H1 (cell line): ENCODE measurements at regions not wholly inside any gene's neighbourhood (a gene's known extent, or its start where the extent isn't known, plus 50 kb on each side); places are given as distances from the start of the nearest gene placed in this dataset.

Experiments
- BRCA1 ChIP-seq: IDR thresholded peaks from 2 replicates; pipeline ENCODE4 v1.6.1; 2012; ENCODE audit warnings: low read depth, low read length, improper control_type of control experiment
- JUN ChIP-seq: IDR thresholded peaks from 2 replicates; pipeline ENCODE4 v1.6.1; 2011; ENCODE audit warnings: low read depth, mild to moderate bottlenecking, improper control_type of control experiment, low read length
- SP1 ChIP-seq: IDR thresholded peaks from 2 replicates; pipeline ENCODE4 v1.6.1; 2011; ENCODE audit warnings: low read depth, low read length
- SRF ChIP-seq: IDR thresholded peaks from 2 replicates; pipeline ENCODE4 v1.6.1; 2011; ENCODE audit warnings: mild to moderate bottlenecking, low read depth, low read length, moderate library complexity
- TF ChIP-seq, protein P1 (sequence below): fragments of 300-600 bp; sonication (generic); IDR thresholded peaks from 2 replicates; pipeline ENCODE4 v1.7.1; 2012; ENCODE audit warnings: low read length, moderate library complexity, mild to moderate bottlenecking, inconsistent platforms; ENCODE audit not compliant: insufficient replicate concordance

DNA sequence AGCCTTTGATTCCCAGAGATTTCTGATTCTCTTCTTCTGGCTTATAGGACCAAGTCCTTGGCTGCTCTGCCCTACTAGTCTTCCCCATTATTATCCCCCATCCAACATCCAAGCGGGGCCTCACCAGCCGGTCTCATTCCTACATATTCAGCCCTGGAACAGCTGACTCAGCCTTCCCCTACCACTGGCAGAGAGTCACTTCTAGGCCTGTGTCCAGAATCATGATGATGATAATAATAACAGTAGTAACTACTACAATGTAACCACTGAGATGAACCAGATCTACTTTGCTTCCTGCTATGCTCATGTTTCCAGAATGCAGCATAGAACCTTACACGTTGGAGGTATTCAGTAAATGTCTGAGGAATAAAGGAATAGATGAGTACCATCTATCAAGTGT lies 295.2 kb downstream of the SRBD1 start (continued):
- TF ChIP-seq, protein P1, sequence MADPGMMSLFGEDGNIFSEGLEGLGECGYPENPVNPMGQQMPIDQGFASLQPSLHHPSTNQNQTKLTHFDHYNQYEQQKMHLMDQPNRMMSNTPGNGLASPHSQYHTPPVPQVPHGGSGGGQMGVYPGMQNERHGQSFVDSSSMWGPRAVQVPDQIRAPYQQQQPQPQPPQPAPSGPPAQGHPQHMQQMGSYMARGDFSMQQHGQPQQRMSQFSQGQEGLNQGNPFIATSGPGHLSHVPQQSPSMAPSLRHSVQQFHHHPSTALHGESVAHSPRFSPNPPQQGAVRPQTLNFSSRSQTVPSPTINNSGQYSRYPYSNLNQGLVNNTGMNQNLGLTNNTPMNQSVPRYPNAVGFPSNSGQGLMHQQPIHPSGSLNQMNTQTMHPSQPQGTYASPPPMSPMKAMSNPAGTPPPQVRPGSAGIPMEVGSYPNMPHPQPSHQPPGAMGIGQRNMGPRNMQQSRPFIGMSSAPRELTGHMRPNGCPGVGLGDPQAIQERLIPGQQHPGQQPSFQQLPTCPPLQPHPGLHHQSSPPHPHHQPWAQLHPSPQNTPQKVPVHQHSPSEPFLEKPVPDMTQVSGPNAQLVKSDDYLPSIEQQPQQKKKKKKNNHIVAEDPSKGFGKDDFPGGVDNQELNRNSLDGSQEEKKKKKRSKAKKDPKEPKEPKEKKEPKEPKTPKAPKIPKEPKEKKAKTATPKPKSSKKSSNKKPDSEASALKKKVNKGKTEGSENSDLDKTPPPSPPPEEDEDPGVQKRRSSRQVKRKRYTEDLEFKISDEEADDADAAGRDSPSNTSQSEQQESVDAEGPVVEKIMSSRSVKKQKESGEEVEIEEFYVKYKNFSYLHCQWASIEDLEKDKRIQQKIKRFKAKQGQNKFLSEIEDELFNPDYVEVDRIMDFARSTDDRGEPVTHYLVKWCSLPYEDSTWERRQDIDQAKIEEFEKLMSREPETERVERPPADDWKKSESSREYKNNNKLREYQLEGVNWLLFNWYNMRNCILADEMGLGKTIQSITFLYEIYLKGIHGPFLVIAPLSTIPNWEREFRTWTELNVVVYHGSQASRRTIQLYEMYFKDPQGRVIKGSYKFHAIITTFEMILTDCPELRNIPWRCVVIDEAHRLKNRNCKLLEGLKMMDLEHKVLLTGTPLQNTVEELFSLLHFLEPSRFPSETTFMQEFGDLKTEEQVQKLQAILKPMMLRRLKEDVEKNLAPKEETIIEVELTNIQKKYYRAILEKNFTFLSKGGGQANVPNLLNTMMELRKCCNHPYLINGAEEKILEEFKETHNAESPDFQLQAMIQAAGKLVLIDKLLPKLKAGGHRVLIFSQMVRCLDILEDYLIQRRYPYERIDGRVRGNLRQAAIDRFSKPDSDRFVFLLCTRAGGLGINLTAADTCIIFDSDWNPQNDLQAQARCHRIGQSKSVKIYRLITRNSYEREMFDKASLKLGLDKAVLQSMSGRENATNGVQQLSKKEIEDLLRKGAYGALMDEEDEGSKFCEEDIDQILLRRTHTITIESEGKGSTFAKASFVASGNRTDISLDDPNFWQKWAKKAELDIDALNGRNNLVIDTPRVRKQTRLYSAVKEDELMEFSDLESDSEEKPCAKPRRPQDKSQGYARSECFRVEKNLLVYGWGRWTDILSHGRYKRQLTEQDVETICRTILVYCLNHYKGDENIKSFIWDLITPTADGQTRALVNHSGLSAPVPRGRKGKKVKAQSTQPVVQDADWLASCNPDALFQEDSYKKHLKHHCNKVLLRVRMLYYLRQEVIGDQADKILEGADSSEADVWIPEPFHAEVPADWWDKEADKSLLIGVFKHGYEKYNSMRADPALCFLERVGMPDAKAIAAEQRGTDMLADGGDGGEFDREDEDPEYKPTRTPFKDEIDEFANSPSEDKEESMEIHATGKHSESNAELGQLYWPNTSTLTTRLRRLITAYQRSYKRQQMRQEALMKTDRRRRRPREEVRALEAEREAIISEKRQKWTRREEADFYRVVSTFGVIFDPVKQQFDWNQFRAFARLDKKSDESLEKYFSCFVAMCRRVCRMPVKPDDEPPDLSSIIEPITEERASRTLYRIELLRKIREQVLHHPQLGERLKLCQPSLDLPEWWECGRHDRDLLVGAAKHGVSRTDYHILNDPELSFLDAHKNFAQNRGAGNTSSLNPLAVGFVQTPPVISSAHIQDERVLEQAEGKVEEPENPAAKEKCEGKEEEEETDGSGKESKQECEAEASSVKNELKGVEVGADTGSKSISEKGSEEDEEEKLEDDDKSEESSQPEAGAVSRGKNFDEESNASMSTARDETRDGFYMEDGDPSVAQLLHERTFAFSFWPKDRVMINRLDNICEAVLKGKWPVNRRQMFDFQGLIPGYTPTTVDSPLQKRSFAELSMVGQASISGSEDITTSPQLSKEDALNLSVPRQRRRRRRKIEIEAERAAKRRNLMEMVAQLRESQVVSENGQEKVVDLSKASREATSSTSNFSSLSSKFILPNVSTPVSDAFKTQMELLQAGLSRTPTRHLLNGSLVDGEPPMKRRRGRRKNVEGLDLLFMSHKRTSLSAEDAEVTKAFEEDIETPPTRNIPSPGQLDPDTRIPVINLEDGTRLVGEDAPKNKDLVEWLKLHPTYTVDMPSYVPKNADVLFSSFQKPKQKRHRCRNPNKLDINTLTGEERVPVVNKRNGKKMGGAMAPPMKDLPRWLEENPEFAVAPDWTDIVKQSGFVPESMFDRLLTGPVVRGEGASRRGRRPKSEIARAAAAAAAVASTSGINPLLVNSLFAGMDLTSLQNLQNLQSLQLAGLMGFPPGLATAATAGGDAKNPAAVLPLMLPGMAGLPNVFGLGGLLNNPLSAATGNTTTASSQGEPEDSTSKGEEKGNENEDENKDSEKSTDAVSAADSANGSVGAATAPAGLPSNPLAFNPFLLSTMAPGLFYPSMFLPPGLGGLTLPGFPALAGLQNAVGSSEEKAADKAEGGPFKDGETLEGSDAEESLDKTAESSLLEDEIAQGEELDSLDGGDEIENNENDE = no peak
- TF ChIP-seq SP1 = no peak
- no peak for TF ChIP-seq JUN
- no peak for TF ChIP-seq SRF
- TF ChIP-seq BRCA1 = no peak
